ENCODE measurements at regions not wholly inside any gene's neighbourhood (a gene's known extent, or its start where the extent isn't known, plus 50 kb on each side); places are given as distances from the start of the nearest gene placed in this dataset.

- POLR2A ChIA-PET: no interaction called here
- Histone ChIP-seq H3K27me3 (ENCODE audit: control insufficient read depth in 2 of 2, insufficient read depth in 2 of 2, low read length in 2 of 2) (no peaks in the 10 kb centered on the region), H4K20me1 (replicated peaks; ENCODE audit: control insufficient read depth, extremely low read depth, insufficient read depth, low read length) (no peaks in the 10 kb centered on the region), H3K4me3 (replicated peaks in 1 of 3; ENCODE audit: insufficient read depth in 1 of 3, low read depth in 1 of 3, low read length in 3 of 3) (no peak overlapping the region), H3K36me3 (ENCODE audit: control insufficient read depth in 2 of 2, extremely low read depth in 1 of 2, insufficient read depth in 2 of 2, low read length in 2 of 2) (no peaks in the 10 kb centered on the region), H3K79me2 (ENCODE audit: control insufficient read depth, insufficient read depth, low read length) (no peaks in the 10 kb centered on the region), H3K27ac (ENCODE audit: insufficient read depth, low read depth, low read length) (no peak overlapping the region), H3K9me1 (replicated peaks; ENCODE audit: control insufficient read depth, extremely low read depth, insufficient read depth, low read length) (no peaks in the 10 kb centered on the region), H3K4me2 (ENCODE audit: insufficient read depth, low read length) (no peak overlapping the region), H3K9me3 (replicated peaks; ENCODE audit: control insufficient read depth, insufficient read depth, low read length) (no peaks in the 10 kb centered on the region), H3K4me1 (ENCODE audit: control insufficient read depth, extremely low read depth, insufficient read depth, low read length) (no peaks in the 10 kb centered on the region), H3K9ac (replicated peaks; ENCODE audit: extremely low read depth, insufficient read depth, low read length) (no peak overlapping the region), H2AFZ (ENCODE audit: low read depth, low read length) (no peak overlapping the region)
- BruUV-seq (replicated peaks): no TSS peak
- TF ChIP-seq EZH2 (IDR thresholded peaks at IDR 0.05; ENCODE audit: borderline replicate concordance, low read depth, low read length, severe bottlenecking): no peak
- no peak for TF ChIP-seq POLR2A (IDR thresholded peaks at IDR 0.05; ENCODE audit: low read depth, low read length)
- no peak for TF ChIP-seq POLR2AphosphoS5 (IDR thresholded peaks at IDR 0.05; ENCODE audit: insufficient read depth, low read depth, low read length)
- TF ChIP-seq, protein P1, sequence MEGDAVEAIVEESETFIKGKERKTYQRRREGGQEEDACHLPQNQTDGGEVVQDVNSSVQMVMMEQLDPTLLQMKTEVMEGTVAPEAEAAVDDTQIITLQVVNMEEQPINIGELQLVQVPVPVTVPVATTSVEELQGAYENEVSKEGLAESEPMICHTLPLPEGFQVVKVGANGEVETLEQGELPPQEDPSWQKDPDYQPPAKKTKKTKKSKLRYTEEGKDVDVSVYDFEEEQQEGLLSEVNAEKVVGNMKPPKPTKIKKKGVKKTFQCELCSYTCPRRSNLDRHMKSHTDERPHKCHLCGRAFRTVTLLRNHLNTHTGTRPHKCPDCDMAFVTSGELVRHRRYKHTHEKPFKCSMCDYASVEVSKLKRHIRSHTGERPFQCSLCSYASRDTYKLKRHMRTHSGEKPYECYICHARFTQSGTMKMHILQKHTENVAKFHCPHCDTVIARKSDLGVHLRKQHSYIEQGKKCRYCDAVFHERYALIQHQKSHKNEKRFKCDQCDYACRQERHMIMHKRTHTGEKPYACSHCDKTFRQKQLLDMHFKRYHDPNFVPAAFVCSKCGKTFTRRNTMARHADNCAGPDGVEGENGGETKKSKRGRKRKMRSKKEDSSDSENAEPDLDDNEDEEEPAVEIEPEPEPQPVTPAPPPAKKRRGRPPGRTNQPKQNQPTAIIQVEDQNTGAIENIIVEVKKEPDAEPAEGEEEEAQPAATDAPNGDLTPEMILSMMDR (IDR thresholded peaks at IDR 0.05; ENCODE audit: extremely low read depth in 1 of 2, insufficient read depth in 1 of 2, low read depth in 1 of 2, low read length in 2 of 2): no peak
- no peak for TF ChIP-seq JUN (IDR thresholded peaks at IDR 0.05; ENCODE audit: borderline replicate concordance, insufficient read depth, insufficient read length, low read depth)
- TF ChIP-seq GATA2 (IDR thresholded peaks at IDR 0.05; ENCODE audit: insufficient read depth, insufficient read length, low read depth, low read length): no peak
- TF ChIP-seq MAX (IDR thresholded peaks at IDR 0.05; ENCODE audit: insufficient read depth, insufficient read length): no peak
- no peak for TF ChIP-seq MYC (IDR thresholded peaks at IDR 0.05; ENCODE audit: low read depth, low read length)
- no peak for TF ChIP-seq FOS (IDR thresholded peaks at IDR 0.05; ENCODE audit: borderline replicate concordance, insufficient read depth, low read length)
- DNase-seq (ENCODE audit: low read depth, low spot score): no peak
- dilution Hi-C loops (cut with MboI; ENCODE audit: extremely low pct_ligation_motif_present, low sequenced_read_pairs) (no loop called here), intact Hi-C loops (cut with micrococcal nuclease) (no loop called here)
- no peak for FAIRE-seq
- CTCF ChIA-PET: no interaction called here
These were observed 337.2 kb downstream of the LTN1 start for GRCh38 chr21:28655471-28655870.
